Ishikawa (cell line): ENCODE measurements at regions not wholly inside any gene's neighbourhood (a gene's known extent, or its start where the extent isn't known, plus 50 kb on each side); places are given as distances from the start of the nearest gene placed in this dataset.
A peak's percentile ranks its signal among the peaks of the same experiment; 100 is the strongest.

Experiments used
- CEBPB ChIP-seq: IDR thresholded peaks from 2 replicates; pipeline ENCODE4 v1.6.1; 2012
- CREB1 ChIP-seq: IDR thresholded peaks from 2 replicates; pipeline ENCODE4 v1.6.1; 2012; ENCODE audit warnings: low read depth
- EGR1 ChIP-seq: IDR thresholded peaks from 2 replicates; pipeline ENCODE4 v1.6.1; 2012
- EP300 ChIP-seq: IDR thresholded peaks from 2 replicates; pipeline ENCODE4 v1.6.1; 2012; ENCODE audit warnings: borderline replicate concordance
- FOXM1 ChIP-seq: IDR thresholded peaks from 2 replicates; pipeline ENCODE4 v1.6.1; 2012; ENCODE audit warnings: low read depth, borderline replicate concordance
- NFIC ChIP-seq: IDR thresholded peaks from 2 replicates; pipeline ENCODE4 v1.6.1; 2012
- RAD21 ChIP-seq: IDR thresholded peaks from 2 replicates; pipeline ENCODE4 v1.6.1; 2012; ENCODE audit warnings: low read depth
- TAF1 ChIP-seq: IDR thresholded peaks from 2 replicates; pipeline ENCODE4 v1.6.1; 2012; ENCODE audit warnings: low read depth, mild to moderate bottlenecking
- TCF12 ChIP-seq: IDR thresholded peaks from 2 replicates; pipeline ENCODE4 v1.6.1; 2012; ENCODE audit warnings: low read depth
- TEAD4 ChIP-seq: IDR thresholded peaks from 2 replicates; pipeline ENCODE4 v1.6.1; 2012
- YY1 ChIP-seq: IDR thresholded peaks from 2 replicates; pipeline ENCODE4 v1.6.1; 2012; ENCODE audit warnings: low read depth
- ZBTB7A ChIP-seq: IDR thresholded peaks from 2 replicates; pipeline ENCODE4 v1.6.1; 2012; ENCODE audit warnings: low read depth
- TF ChIP-seq, protein P1 (sequence below): IDR thresholded peaks from 2 replicates; pipeline ENCODE4 v1.6.1; 2012
- TF ChIP-seq, protein P2 (sequence below): IDR thresholded peaks from 2 replicates; pipeline ENCODE4 v1.6.1; 2012; ENCODE audit warnings: low read depth, mild to moderate bottlenecking
- TF ChIP-seq, protein P3 (sequence below): IDR thresholded peaks from 2 replicates; pipeline ENCODE4 v1.6.1; 2012

DNA sequence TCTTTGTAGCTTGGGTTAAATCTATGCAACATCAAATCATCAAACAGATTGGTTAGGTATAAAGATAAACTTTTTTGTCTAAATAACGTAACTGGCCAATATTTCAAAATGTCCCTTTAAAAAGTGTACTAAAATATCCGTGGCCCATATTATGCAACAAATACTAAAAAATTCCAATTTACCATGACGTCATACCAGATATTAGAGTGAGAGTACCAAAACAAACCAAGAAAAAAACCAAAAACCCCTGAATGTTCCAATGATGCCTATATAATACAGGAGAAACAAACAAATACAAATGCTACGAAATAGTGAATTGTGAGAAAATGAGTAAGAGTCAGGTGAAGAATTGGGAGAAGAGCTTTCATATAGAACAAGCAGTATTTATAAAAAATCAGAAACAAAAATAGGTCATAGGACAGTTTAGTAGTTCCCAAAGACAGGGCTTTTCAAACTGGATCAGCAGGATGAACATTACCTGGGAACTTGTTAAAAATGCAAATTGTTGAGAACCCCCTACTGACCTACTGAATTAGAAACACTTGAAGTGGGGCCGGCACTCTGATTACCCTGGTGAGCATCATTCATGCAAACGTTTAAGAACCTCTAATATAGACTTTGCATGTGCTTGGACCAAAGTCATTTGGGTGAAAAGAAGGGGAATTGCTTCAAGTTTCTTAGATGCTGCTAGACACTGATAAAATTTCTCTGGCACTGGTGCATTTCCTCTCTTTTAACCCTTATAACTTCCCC is 753.7 kb downstream of the DSC3 start:
- TF ChIP-seq YY1 = no peak
- no peak for TF ChIP-seq FOXM1
- TF ChIP-seq TAF1 = no peak
- no peak for TF ChIP-seq TCF12
- TF ChIP-seq, protein P1, sequence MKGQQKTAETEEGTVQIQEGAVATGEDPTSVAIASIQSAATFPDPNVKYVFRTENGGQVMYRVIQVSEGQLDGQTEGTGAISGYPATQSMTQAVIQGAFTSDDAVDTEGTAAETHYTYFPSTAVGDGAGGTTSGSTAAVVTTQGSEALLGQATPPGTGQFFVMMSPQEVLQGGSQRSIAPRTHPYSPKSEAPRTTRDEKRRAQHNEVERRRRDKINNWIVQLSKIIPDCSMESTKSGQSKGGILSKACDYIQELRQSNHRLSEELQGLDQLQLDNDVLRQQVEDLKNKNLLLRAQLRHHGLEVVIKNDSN = no peak
- TF ChIP-seq EGR1 = no peak

DNA sequence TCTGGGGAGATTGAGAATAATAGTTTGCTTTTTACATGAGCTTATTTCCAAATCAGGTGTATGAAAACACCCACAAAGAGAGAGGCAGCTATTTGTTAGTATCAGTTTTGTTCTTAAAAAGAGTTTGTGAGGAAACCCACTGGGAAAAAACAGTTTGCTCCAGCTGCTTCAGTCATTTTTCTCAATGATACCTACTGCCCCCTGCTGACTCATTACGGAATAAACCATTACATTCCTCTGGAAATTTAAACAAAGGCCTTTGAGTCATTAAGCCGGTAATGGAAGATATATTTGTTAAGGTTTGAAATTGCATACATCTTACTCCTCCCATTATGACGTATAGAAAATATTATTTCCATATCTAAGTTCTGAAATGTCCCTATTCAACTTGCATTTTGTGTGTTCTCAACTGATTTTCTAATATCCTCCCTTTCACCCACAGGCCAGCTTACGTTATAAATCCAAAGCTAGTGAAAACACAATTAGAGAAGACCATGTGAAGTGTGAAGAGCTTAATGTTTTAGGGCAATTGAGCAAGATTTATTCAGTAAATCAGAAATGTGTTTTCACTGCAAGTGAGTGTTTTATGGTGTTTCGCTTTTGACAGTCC is 761.6 kb downstream of the DSC3 start:
- no peak for TF ChIP-seq CREB1
- peak; percentile 62 for TF ChIP-seq RAD21

DNA sequence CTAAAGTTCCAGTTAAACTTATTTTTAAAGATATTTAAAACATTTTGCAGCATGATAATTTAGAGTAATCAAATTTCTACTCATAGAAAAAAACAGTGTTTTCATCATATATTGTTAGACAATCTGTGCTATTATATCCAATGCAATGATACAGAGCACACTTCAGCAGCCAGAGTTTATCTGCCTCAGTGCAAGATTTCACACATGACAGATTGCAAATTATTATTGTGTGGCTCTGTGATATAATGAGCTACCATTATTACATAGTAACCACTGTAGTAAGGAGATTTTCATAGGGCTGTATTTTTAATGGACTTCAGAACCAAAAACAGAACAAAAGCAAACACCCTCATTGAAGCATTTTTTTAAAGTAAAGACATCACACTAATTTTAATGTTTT is 762.4 kb downstream of the DSC3 start:
- TF ChIP-seq, protein P2, sequence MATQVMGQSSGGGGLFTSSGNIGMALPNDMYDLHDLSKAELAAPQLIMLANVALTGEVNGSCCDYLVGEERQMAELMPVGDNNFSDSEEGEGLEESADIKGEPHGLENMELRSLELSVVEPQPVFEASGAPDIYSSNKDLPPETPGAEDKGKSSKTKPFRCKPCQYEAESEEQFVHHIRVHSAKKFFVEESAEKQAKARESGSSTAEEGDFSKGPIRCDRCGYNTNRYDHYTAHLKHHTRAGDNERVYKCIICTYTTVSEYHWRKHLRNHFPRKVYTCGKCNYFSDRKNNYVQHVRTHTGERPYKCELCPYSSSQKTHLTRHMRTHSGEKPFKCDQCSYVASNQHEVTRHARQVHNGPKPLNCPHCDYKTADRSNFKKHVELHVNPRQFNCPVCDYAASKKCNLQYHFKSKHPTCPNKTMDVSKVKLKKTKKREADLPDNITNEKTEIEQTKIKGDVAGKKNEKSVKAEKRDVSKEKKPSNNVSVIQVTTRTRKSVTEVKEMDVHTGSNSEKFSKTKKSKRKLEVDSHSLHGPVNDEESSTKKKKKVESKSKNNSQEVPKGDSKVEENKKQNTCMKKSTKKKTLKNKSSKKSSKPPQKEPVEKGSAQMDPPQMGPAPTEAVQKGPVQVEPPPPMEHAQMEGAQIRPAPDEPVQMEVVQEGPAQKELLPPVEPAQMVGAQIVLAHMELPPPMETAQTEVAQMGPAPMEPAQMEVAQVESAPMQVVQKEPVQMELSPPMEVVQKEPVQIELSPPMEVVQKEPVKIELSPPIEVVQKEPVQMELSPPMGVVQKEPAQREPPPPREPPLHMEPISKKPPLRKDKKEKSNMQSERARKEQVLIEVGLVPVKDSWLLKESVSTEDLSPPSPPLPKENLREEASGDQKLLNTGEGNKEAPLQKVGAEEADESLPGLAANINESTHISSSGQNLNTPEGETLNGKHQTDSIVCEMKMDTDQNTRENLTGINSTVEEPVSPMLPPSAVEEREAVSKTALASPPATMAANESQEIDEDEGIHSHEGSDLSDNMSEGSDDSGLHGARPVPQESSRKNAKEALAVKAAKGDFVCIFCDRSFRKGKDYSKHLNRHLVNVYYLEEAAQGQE = no peak
- no peak for TF ChIP-seq TCF12
- TF ChIP-seq, protein P3, sequence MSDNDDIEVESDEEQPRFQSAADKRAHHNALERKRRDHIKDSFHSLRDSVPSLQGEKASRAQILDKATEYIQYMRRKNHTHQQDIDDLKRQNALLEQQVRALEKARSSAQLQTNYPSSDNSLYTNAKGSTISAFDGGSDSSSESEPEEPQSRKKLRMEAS = no peak

DNA sequence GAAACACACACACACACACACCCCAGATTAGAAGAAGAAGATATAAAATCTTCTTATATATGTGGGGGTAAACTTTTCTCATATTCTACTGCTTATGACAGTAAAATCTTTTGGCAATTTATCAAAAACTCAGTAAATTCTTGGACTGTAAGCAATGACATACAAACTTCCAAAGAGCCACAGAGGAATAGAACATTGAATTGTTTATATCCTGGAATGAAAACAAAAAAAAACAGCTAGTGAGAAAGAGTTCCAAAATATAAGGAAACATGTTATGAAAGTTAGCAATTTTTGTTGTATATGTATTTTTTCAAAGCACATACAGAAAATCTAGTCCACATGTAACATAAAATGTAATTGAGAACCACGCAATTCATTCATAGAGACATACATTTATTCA is 764.9 kb downstream of the DSC3 start:
- TF ChIP-seq EGR1 (no peak), CREB1 (no peak), RAD21 (no peak), CEBPB (no peak), TCF12 (no peak), TAF1 (no peak)
- TF ChIP-seq, protein P3 = no peak
- TF ChIP-seq, protein P1 = no peak

DNA sequence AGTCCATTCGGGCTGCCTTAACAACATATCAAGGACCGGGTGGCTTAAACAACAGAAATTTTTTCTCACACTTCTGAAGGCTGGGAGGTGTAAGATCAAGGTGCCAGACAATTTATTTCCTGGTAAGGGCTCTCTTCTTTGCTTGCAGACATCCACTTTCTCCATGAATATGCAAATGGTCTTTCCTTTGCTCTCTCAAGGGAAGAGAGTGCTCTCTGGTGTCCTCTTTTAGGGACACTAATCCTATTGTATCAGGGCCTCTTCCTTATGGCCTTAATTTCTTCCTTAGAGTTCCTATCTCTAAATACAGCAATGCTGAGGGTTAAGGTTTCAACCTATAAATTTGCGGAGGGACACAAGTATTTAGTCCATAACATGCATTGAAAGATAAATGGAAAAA is 770.8 kb downstream of the DSC3 start:
- TF ChIP-seq TCF12 = no peak
- TF ChIP-seq RAD21 = 0 out of 2 replicates have a peak, but pooled peaks have one; percentile 10

DNA sequence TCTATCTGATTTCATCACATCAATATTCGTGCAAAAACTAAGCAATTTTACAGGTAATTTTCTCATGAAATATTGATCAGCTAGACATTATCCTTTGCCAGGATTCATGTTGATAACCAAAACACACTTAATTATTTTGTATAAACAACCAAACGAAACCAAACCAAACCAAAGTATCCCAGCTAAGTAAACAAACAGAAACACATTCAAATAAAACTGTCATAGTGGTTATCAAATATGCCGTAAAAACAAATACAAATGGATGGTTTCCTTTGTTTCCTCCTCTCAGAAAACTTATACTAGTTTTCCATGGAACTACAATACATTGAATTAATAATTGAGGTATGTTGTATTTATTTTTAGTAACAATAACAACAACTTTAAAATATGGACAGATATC is 777.4 kb downstream of the DSC3 start:
- TF ChIP-seq YY1 (no peak), CEBPB (no peak), EP300 (no peak), EGR1 (no peak), FOXM1 (no peak), TCF12 (no peak), TEAD4 (no peak), NFIC (no peak), TAF1 (no peak), CREB1 (no peak), ZBTB7A (no peak), RAD21 (no peak)
- TF ChIP-seq, protein P2 = no peak
- TF ChIP-seq, protein P1 = no peak
- TF ChIP-seq, protein P3 = no peak
